ENCODE measurements at regions not wholly inside any gene's neighbourhood (a gene's known extent, or its start where the extent isn't known, plus 50 kb on each side); places are given as distances from the start of the nearest gene placed in this dataset.

DNA sequence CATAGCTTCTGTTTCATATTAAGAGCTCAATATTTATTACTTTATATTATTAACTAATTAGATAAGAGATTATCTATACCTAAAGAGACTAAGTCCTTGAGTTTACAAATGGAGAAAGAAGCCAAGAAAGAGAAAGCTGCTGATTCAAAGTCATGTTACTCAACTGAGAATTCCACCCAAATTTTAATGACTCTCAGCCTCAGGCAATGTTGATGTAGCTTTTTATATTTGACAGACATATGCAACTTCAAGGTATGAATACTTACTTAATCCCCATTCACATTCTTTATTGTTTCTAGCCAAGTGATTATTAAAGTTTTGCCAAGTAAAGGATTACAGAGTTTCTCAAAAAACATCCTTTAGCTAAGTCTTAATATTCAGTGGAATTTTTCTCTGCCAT is 527.5 kb upstream of the NMUR2 start:
- intact Hi-C loops (cut with DNase I), result no loop called here

DNA sequence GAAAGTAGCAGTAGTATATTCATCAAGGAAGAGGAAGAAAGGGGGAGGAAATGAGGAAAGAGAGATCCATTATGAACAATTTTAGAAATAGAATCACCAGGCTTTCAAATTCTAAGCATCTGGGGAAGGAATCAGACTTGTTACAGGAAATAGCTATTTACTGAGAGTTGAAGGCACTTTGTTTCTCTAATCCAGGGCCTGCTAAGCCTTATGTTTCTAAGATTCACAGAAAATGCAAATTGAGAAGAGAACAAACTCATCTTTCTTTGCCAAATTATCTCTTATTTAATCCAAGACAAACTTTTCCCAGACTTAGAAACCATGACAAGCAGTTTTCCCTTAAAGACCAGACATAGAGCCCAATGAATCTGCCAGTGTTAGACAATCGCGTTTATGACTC is 528.0 kb upstream of the NMUR2 start:
- 60 to 76% methylated on average over 2 of the region's 2 CpGs for WGBS, 2 donors
- intact Hi-C loops (cut with DNase I), result no loop called here
- no peaks in the 10 kb centered on the region for H3K27me3 ChIP-seq
- no peak for TF ChIP-seq POLR2A (IDR thresholded peaks at IDR 0.05)
- H3K9me3 ChIP-seq, result no peaks in the 10 kb centered on the region
- no peak overlapping the region for H3K27ac ChIP-seq
- no peak for DNase-seq
- no peaks in the 10 kb centered on the region for H3K36me3 ChIP-seq
- H3K4me1 ChIP-seq, result no peaks in the 10 kb centered on the region
- no peak overlapping the region for H3K4me3 ChIP-seq

More for the DNA sequence above, 527.5 kb upstream of the NMUR2 start:
- no peaks in the 10 kb centered on the region for H3K36me3 ChIP-seq
- no peak overlapping the region for H3K27ac ChIP-seq
- no peaks in the 10 kb centered on the region for H3K4me1 ChIP-seq
- no peaks in the 10 kb centered on the region for H3K27me3 ChIP-seq
- no peaks in the 10 kb centered on the region for H3K9me3 ChIP-seq
- TF ChIP-seq POLR2AphosphoS5 (IDR thresholded peaks at IDR 0.05) (no peak), POLR2A (IDR thresholded peaks at IDR 0.05) (no peak), EP300 (IDR thresholded peaks at IDR 0.05) (no peak)
- TF ChIP-seq, protein P1, sequence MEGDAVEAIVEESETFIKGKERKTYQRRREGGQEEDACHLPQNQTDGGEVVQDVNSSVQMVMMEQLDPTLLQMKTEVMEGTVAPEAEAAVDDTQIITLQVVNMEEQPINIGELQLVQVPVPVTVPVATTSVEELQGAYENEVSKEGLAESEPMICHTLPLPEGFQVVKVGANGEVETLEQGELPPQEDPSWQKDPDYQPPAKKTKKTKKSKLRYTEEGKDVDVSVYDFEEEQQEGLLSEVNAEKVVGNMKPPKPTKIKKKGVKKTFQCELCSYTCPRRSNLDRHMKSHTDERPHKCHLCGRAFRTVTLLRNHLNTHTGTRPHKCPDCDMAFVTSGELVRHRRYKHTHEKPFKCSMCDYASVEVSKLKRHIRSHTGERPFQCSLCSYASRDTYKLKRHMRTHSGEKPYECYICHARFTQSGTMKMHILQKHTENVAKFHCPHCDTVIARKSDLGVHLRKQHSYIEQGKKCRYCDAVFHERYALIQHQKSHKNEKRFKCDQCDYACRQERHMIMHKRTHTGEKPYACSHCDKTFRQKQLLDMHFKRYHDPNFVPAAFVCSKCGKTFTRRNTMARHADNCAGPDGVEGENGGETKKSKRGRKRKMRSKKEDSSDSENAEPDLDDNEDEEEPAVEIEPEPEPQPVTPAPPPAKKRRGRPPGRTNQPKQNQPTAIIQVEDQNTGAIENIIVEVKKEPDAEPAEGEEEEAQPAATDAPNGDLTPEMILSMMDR (IDR thresholded peaks at IDR 0.05), result no peak
- no peak overlapping the region for H3K4me3 ChIP-seq
- DNase-seq, result no peak

DNA sequence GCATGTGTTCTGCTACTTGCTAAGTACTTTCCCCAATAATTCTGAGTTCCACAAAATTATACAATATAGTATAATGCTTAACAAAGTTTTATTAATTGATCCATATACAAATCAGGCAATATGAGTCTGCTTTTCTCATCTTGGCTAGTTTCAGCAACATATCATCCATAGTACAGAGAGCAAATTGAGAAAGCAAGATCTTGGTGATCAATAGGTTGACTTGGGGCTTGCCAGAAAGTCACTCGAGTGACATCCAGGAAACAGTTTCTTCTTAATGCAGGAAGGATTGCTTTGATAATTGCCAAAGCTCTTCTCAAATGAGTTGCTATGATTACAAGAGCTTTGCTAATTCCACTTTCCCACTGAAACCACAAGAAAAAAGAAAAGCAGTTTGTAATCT is 533.6 kb upstream of the NMUR2 start:
- no peak for DNase-seq
- Histone ChIP-seq H3K36me3 (no peaks in the 10 kb centered on the region), H3K4me1 (no peaks in the 10 kb centered on the region), H3K27ac (no peak overlapping the region), H3K27me3 (no peaks in the 10 kb centered on the region), H3K9me3 (peaks cover 0 to 6% (median 0%) of the 10 kb centered on the region in 4 donors), H3K4me3 (no peak overlapping the region)
- WGBS, 2 donors, result 89 to 91% methylated on average over 1 of the region's 1 CpG
- intact Hi-C loops (cut with DNase I), result no loop called here
- TF ChIP-seq EP300 (IDR thresholded peaks at IDR 0.05) (no peak), POLR2A (IDR thresholded peaks at IDR 0.05) (no peak), POLR2AphosphoS5 (IDR thresholded peaks at IDR 0.05) (no peak)
- TF ChIP-seq, protein P1 (IDR thresholded peaks at IDR 0.05), result no peak

DNA sequence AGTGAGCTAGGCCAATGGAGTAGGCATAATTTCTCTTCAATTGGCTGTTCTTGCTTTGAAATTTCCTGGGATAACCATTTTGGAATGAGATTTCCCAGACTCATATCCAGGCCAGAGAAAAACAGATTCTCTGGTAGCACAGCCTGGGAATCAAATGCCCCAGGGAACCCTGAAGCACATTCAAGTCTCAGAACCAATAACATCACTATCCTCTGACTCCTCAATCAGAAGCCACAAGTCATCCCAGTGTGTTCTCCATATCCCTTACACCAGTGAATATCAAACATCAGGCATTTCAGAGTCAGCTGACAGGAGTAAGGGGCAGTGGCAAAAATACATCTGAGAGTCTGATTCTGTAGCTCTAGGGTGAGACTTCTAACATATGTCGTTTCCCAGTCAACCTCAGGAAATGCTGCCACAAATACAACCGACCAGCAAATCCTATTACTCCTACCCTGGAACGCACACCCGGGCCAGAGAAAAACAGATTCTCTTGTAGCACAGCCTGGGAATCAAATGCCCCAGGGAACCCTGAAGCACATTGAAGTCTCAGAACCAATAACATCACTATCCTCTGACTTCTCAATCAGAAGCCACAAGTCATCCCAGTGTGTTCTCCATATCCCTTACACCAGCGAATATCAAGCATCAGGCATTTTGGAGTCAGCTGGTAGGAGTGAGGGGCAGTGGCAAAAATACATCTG is 537.7 kb upstream of the NMUR2 start:
- Histone ChIP-seq H3K27me3 (no peaks in the 10 kb centered on the region), H3K9me3 (peaks cover 0 to 12% (median 0%) of the 10 kb centered on the region in 4 donors), H3K4me3 (no peak overlapping the region), H3K27ac (no peak overlapping the region), H3K36me3 (no peaks in the 10 kb centered on the region), H3K4me1 (no peaks in the 10 kb centered on the region)
- WGBS, 2 donors, result 67 to 79% methylated on average over 5 of the region's 5 CpGs
- DNase-seq, result no peak
- TF ChIP-seq EP300 (IDR thresholded peaks at IDR 0.05) (no peak), POLR2AphosphoS5 (IDR thresholded peaks at IDR 0.05) (no peak), POLR2A (IDR thresholded peaks at IDR 0.05) (no peak)
- TF ChIP-seq, protein P1 (IDR thresholded peaks at IDR 0.05), result no peak
- intact Hi-C loops (cut with DNase I), result no loop called here

DNA sequence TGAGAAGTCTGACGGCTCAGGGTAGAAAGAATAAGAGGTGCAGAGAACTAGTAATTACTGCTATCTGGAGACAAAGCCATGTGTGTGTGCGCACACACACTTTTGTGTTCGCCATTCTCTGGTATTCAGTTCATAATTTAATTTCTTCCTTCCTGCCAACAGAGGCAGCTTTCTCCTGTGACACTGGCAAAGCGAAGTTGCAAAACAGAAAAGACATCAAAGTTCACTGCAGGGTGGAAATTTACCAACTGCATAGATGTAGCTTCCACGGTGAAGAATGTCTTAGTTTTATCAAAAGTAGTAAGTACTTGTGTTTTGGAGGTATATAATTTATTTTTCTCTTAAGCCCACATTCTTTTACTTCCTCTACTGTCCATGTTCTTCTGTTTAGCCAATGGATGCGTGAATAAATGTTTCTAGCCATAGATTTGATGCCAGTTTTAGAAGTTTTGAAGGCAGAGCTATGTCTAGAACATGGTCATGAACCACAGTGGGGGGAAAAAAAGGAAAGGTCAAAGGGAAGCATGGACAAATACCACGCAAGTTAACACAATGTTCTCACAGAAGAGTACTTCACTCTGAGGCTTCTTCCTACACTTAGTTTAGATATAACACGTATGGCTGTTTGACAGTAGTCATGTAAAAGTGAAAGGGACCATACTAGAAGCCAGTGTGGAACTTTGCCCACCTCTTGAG is 536.5 kb upstream of the GRIA1 start:
- intact Hi-C loops (cut with DNase I), result no loop called here
- H3K4me1 ChIP-seq, result no peaks in the 10 kb centered on the region
- no peak overlapping the region for H3K27ac ChIP-seq
- no peaks in the 10 kb centered on the region for H3K27me3 ChIP-seq
- no peak for DNase-seq
- H3K9me3 ChIP-seq, result no peaks in the 10 kb centered on the region
- no peaks in the 10 kb centered on the region for H3K36me3 ChIP-seq
- H3K4me3 ChIP-seq, result no peak overlapping the region
- 74 to 76% methylated on average over 8 of the region's 8 CpGs for WGBS, 2 donors
- TF ChIP-seq POLR2A (IDR thresholded peaks at IDR 0.05) (no peak), POLR2AphosphoS5 (IDR thresholded peaks at IDR 0.05) (no peak), EP300 (IDR thresholded peaks at IDR 0.05) (no peak)
- TF ChIP-seq, protein P1 (IDR thresholded peaks at IDR 0.05), result no peak

All from sigmoid colon (tissue), 6 donors.